GM18511 (cell line): ENCODE measurements at regions not wholly inside any gene's neighbourhood (a gene's known extent, or its start where the extent isn't known, plus 50 kb on each side); places are given as distances from the start of the nearest gene placed in this dataset.

ENCODE experiments used
- ATAC-seq: cut with Tn5 transposase; IDR thresholded peaks from one replicate; pipeline ENCODE4 v1.9.1; 2021; ENCODE audit warnings: mild to moderate bottlenecking, moderate library complexity; ENCODE audit not compliant: unreplicated experiment

DNA sequence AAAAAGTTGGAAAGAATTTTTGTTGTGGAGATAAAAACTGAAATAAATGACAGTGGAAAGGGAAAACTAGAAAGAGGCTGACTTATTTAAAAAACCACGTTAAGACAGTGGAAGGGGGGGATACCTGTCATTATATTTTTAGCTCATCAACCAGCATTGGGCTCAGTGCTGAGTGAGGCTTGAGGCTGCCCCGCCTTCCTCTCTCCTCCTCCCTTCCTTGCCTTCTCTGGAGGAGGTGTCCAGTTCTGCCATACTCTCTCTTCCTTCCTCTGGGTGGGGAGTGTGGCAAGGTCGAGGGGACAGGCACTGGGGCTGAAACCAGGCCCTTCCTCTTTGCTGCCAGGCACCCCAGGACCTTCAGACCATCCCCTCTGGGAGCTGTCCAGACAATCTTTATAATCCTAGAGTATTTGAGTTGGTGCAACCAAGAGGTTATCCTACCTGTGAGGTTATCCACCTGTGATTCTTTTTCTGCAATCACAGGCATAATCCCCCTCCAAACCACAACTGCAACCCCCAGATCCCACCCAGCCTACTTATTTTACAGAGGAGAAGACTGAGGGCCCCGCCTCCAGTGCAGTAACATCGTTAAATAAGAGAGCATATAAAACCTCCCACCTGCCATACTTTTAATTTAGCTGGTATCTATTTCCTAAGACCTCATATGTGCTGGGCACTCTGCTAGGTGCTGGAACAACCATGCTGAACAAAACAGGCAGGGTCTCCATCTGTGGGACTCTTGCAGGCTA lies 578.5 kb downstream of the BUD13 start:
- no peak for ATAC-seq

DNA sequence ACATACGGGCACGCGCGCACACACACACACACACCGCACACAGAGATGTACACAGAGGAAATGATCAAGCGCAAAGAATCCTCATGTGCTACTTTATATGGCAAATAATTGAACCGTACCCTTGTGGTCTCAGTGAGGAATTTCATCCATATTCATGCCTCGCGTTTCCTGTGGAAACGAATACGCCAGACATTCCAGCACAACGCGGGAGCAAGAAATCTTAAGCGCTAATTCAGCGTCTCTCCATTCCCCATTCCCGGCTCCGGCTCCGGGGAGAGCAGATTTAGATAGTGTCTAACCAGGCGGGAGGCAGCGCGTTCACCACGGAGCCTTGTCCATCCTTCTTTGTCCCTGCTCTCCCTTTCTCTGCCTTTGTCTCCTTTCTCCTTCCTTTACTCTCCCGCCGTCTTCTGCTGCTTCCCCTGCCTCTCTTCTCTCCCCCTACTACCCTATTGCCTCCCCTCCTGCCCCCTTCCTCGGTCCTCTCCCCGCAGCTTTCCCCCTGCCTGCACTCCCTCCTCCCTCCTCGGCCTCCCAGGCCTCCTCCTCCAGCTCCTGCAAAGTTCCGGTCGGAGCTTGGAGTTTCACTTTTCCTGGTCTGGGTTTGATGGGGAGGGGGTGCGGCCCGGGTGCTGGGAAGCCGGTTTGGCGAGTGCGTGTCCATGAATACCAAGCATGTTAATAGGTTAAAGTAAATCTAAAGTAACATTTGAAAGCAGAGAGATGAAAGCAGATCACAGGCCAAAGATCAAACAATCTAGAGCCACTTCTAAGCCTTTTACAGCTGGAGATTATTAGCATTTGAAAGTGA lies 579.3 kb downstream of the BUD13 start:
- no peak for ATAC-seq

GRCh38 chr11:116192509-116193210 lies 580.1 kb downstream of the BUD13 start:
- no peak for ATAC-seq

DNA sequence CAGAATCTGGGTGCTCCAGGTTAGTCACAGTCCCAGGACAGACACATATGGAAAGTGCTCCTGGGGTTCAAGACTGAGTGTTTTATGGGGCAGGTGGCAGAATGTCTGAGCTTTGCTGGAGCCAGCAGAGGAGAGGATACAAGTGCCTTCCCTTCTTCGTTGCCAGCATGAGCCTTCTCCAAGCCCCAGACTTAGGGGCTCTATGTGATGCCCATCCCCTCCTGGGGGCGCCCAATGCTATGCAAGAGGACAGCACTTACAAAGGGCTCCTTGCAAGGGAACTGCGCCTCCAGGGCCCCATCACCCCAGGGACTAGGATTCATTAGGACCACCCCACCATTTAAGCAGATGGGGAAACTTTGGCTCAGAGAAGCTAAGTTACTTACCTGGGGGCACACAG lies 581.9 kb downstream of the BUD13 start:
- no peak for ATAC-seq

- no peak for ATAC-seq
These were observed 583.2 kb downstream of the BUD13 start for GRCh38 chr11:116189408-116190170.

DNA sequence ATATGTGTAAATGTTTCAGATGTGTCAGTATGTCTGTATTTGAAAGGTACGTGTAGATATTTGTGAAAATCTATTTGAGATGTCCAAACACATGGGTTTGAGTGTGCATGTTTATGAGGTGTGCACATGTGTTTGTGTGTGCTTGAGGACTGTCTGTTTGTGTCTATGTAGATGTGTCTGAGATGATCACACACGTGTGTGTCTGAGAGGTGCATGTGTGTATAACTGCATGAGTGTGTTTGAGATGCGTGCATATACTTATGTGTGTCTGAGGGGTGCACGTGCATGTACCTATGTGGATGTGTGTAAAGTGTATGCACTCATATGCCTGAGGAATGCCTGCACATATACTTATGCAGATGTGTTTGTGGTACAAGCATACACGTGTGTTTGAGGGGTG lies 584.4 kb downstream of the BUD13 start:
- ATAC-seq, result no peak

DNA sequence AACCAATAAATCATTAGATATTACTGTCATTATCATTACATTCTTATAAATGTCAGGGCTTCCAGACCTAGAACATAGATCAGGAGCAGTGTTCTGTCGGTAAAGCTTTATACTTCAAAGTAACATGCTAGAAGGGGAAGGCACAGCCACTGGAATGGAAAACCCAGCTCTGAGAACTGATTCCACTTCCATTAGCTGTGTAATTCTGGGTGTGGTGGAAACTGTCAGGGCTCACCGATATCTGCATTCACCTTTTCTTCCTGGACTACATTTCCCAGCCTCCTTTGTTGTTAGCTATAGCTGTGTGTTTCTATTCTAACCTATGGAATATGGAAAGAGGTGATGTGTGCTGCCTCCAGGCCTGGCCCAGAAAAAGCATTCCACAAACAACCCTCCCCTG lies 585.8 kb downstream of the BUD13 start:
- ATAC-seq, result no peak

DNA sequence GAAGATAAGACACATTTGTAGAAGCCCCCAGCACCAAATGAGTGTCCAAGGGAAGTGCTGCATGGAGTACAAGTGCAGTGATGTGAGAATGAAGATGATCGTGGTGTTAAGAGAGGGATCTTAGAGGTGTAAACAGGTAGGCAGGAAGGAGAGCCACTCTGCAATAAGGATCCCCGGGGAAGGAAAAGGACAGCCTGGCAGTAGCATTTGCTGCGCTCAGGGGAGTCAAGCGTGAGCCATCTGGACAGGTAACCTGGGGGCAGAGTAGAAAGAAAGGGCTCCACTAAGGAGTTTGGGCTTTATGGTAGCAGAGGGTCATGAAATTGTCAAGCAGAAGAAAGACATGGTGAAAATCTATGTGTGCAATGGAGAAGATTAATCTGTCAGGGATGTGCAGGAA lies 587.2 kb downstream of the BUD13 start:
- no peak for ATAC-seq

DNA sequence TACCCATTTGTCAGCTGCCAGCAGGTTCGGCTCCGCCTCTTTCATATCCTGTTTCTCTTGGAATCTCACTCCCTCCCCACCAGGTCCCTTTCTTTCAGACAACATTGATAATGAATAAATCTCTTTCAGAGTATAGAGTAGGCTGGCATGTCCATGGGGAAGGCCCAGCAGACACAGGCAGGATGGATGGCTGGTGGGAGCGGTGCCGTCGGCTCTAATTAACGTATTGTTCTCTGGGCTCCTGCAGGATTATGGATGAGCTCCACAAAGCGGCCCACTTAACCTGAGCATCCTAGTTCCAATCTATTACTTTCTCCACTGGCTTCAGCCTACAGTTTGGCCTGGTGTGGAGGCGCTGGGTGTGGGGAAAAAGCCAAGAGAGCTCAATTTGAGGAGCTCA lies 588.0 kb downstream of the BUD13 start:
- no peak for ATAC-seq

DNA sequence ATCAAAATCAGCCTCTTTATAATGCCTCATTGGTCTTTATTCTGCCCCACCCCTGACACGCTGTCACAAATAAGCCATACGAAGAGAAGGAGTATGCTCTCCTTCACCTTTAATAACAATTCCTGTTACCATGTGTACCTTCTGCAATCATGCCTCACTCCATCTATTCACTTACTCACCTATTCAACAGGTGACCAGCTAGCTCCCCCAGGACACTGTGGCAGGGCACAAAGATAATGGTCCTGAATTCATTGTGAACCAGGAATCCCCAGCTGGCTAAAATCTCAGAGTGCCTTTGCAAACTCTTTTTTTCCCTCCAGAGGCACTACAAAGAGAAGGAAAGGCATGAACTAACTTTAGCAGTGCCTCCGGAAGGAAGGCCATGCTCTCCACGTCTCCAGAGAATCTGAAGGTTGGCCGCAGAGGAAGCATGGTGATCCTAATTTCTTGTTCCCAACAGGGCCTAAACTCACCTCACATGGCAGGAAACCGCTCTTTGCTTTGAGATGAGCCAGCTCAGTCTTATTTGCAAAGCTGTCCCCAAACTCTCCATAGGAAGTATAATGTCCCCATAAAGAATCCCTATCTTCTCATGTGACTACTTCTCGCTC lies 590.3 kb downstream of the BUD13 start:
- ATAC-seq, result no peak

DNA sequence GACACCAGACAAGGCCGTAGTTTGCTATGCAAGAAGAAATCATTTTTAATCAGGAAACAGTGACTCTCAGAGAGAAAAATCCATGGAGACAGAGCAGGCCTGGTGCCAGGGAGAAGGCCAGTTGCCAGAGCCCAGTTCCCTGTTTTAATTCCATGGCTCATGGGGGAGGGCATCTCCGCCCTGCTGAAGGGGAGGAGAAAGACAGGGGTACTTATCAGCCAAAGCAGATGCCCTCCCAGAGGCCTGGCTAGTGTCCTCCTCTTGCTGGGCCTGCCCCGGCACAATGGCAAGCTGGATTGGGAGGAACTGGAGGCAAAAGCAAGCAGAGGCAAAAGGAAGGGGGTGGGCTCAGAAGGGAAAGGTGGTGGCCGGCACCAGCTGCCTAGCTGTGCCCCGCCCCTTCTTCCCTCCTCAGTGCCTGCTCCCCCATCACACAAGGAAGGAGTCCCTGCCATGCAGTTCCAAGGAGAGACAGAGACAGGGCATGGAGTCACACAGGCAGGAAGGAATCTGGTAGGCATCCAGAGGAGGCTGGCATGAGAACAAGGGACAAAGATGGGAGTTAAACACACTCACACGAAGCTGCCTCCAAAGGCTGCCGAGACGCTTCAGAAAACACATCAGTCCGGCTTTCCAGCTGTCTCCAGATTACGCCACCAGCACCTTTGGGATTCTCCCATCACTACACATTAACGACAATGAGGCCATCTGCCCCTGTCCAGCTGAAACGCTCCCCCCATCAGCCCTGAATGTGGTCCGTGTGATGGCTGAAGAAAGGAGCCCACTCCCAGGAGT lies 591.8 kb downstream of the BUD13 start:
- no peak for ATAC-seq

- no peak for ATAC-seq
These were observed 593.4 kb downstream of the BUD13 start for GRCh38 chr11:116179401-116179800.

DNA sequence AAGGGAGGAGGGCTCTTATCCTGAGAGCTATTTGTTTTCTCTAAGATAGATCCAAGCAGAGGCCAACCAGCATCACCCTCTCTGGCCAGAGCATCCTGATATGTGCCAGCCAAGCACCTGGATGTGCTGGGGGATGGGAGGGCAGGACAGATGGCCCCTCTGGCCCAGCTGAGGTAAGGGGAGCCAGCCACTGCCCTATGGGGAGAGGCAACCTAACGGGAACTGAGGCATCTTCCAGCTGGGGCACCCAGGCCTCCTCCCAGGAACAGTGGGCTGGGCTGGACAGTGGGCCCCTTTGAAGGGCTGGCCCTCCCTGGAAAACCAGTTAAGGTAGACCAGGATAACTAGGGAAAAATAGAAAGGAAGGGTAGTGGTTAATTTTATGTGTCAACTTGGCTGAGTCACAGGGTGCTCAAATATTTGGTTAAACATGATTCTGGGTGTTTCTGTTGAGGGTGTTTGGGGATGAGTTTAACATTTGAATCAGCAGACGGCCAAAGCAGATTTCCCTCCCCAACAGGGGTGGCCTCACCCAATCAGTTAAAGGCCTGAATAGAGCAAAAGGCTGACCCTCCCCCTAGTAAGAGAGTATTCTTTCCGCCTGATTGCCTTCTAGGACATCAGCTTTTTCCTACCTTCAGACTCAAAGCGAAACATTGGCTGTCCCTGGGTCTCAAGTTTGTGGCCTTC lies 595.1 kb downstream of the BUD13 start:
- no peak for ATAC-seq

GRCh38 chr11:116176484-116177005 lies 596.2 kb downstream of the BUD13 start:
- ATAC-seq, result no peak

GRCh38 chr11:116175707-116176106 lies 597.1 kb downstream of the BUD13 start:
- no peak for ATAC-seq

GRCh38 chr11:116173941-116174911 lies 598.6 kb downstream of the BUD13 start:
- ATAC-seq, result no peak

GRCh38 chr11:116173506-116173905 lies 599.3 kb downstream of the BUD13 start:
- no peak for ATAC-seq

GRCh38 chr11:116172851-116173250 lies 599.9 kb downstream of the BUD13 start:
- no peak for ATAC-seq
